Loucy (cell line): ENCODE measurements at regions not wholly inside any gene's neighbourhood (a gene's known extent, or its start where the extent isn't known, plus 50 kb on each side); places are given as distances from the start of the nearest gene placed in this dataset.

ENCODE experiments used
- H2AFZ ChIP-seq: fragments of 200-600 bp; sonication (generic); 2 replicates; pipeline ENCODE4 v1.6.0; 2016; ENCODE audit warnings: antibody characterized with exemption, mild to moderate bottlenecking, low read length, moderate library complexity
- H3F3A ChIP-seq: fragments of 200-600 bp; 2 replicates; pipeline ENCODE4 v1.6.0; 2016; ENCODE audit warnings: antibody characterized with exemption, low read depth, mild to moderate bottlenecking
- H3K27me3 ChIP-seq: fragments of 200-600 bp; sonication (generic); 2 replicates; pipeline ENCODE4 v1.6.1; 2014; ENCODE audit warnings: low read length, mild to moderate bottlenecking; ENCODE audit not compliant: insufficient read depth, poor library complexity, severe bottlenecking
- H3K36me3 ChIP-seq: fragments of 200-600 bp; sonication (generic); 2 replicates; pipeline ENCODE4 v1.6.1; 2016; ENCODE audit warnings: low read length; ENCODE audit not compliant: insufficient read depth
- H3K4me1 ChIP-seq: fragments of 200-600 bp; sonication (generic); 2 replicates; pipeline ENCODE4 v1.5.1; 2014; ENCODE audit warnings: low read length, mild to moderate bottlenecking; ENCODE audit not compliant: insufficient read depth, poor library complexity, severe bottlenecking
- H3K4me2 ChIP-seq: fragments of 200-600 bp; sonication (generic); 2 replicates; pipeline ENCODE4 v1.6.0; 2014; ENCODE audit warnings: antibody characterized with exemption, low read length, low read depth, mild to moderate bottlenecking; ENCODE audit not compliant: poor library complexity, severe bottlenecking
- H3K4me3 ChIP-seq: fragments of 200-600 bp; sonication (generic); 2 replicates; pipeline ENCODE4 v1.5.1; 2014; ENCODE audit warnings: low read length, mild to moderate bottlenecking, mixed read lengths; ENCODE audit not compliant: poor library complexity, severe bottlenecking
- H3K79me2 ChIP-seq: fragments of 200-600 bp; sonication (generic); 2 replicates; pipeline ENCODE4 v1.6.1; 2014; ENCODE audit warnings: low read length; ENCODE audit not compliant: insufficient read depth
- H3K9ac ChIP-seq: fragments of 200-600 bp; sonication (generic); 2 replicates; pipeline ENCODE4 v1.6.0; 2014; ENCODE audit warnings: mild to moderate bottlenecking, low read depth, low read length, moderate library complexity; ENCODE audit not compliant: poor library complexity, severe bottlenecking
- H3K9me2 ChIP-seq: fragments of 200-600 bp; sonication (generic); replicated peaks from 2 replicates; pipeline ENCODE4 v1.6.1; 2016; ENCODE audit warnings: low read depth, low read length, mixed read lengths
- H3K9me3 ChIP-seq: fragments of 200-600 bp; sonication (generic); 2 replicates; pipeline ENCODE4 v1.6.1; 2014; ENCODE audit warnings: mild to moderate bottlenecking, antibody characterized with exemption, low read length, low read depth; ENCODE audit not compliant: insufficient read depth
- H4K20me1 ChIP-seq: fragments of 200-600 bp; sonication (generic); 2 replicates; pipeline ENCODE4 v1.6.0; 2014; ENCODE audit warnings: antibody characterized with exemption, low read length, mild to moderate bottlenecking; ENCODE audit not compliant: insufficient read depth, poor library complexity, severe bottlenecking
- EZH2phosphoT487 ChIP-seq: fragments of 200-600 bp; IDR thresholded peaks from 2 replicates; pipeline ENCODE4 v1.6.1; 2018; ENCODE audit warnings: antibody characterized with exemption, mild to moderate bottlenecking, moderate library complexity, borderline replicate concordance
- TF ChIP-seq, protein P1 (sequence below): fragments of 200-600 bp; sonication (generic); conservative IDR thresholded peaks from 2 replicates; pipeline ENCODE4 v1.5.1; 2014; ENCODE audit warnings: mild to moderate bottlenecking, antibody characterized with exemption, low read length

DNA sequence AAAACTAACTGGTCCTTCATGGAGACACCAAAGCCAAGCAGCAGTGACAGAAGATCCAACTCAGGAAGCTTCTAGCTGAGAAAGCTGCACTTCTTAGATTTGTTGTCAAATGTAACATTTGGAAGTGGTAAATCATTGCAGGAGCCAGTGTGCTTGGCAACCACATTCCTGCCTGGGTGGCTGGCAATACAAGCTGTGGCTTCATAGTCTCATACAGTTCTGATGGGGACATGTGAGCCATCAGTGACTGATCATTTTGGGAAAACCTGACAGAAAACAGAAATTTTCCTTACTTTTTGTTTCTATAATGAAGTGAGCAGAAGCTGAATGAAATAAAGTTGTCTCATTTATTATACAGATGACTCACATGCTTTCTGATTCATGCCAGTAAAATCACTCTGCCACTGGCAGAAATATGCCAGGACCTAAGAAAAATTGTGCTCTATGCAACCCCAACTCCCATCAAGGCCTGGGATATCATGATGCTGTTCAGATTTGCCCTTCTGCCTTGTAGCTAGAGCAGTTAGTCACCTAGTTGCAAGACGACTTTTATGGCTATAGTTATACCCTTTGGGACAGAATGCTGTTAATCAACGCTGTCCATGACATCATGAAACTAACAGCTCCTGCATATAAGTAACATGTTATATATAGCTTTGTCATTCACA is 508.1 kb downstream of the ADCYAP1 start:
- no peaks in the 10 kb centered on the region for H3K4me1 ChIP-seq
- 0 out of 2 replicates have a peak, but pooled peaks cover 4% of the 10 kb centered on the region for H3K9me3 ChIP-seq
- no peak overlapping the region for H3K4me3 ChIP-seq
- no peaks in the 10 kb centered on the region for H3K9me2 ChIP-seq
- H3K27me3 ChIP-seq: no peaks in the 10 kb centered on the region
- no peak for TF ChIP-seq EZH2phosphoT487
- TF ChIP-seq, protein P1, sequence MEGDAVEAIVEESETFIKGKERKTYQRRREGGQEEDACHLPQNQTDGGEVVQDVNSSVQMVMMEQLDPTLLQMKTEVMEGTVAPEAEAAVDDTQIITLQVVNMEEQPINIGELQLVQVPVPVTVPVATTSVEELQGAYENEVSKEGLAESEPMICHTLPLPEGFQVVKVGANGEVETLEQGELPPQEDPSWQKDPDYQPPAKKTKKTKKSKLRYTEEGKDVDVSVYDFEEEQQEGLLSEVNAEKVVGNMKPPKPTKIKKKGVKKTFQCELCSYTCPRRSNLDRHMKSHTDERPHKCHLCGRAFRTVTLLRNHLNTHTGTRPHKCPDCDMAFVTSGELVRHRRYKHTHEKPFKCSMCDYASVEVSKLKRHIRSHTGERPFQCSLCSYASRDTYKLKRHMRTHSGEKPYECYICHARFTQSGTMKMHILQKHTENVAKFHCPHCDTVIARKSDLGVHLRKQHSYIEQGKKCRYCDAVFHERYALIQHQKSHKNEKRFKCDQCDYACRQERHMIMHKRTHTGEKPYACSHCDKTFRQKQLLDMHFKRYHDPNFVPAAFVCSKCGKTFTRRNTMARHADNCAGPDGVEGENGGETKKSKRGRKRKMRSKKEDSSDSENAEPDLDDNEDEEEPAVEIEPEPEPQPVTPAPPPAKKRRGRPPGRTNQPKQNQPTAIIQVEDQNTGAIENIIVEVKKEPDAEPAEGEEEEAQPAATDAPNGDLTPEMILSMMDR: no peak
- H3K9ac ChIP-seq: no peak overlapping the region
- no peaks in the 10 kb centered on the region for H3K36me3 ChIP-seq
- no peaks in the 10 kb centered on the region for H4K20me1 ChIP-seq
- no peak overlapping the region for H3K4me2 ChIP-seq
- no peak overlapping the region for H2AFZ ChIP-seq
- no peaks in the 10 kb centered on the region for H3F3A ChIP-seq
- no peaks in the 10 kb centered on the region for H3K79me2 ChIP-seq

DNA sequence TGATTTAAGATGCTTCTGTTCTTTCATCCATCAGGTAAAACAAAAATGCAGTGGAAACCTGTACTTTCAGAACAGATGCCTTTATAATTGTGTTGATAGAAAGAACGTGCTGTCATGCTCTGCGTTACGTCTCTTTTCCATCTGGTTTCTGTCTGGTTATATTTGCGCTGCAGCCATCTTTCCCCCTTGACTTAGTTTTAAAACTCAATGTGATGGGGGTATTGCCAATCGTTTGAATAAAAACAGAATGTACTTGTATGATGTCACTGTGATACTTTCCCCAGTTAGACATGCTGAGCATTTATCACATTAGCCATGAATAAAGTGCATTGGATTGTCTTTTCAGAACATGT is 508.6 kb downstream of the ADCYAP1 start:
- H4K20me1 ChIP-seq: no peaks in the 10 kb centered on the region
- H2AFZ ChIP-seq: no peak overlapping the region
- 0 out of 2 replicates have a peak, but pooled peaks cover 4% of the 10 kb centered on the region for H3K9me3 ChIP-seq
- no peak overlapping the region for H3K4me2 ChIP-seq
- no peaks in the 10 kb centered on the region for H3K27me3 ChIP-seq
- H3K79me2 ChIP-seq: no peaks in the 10 kb centered on the region
- H3K36me3 ChIP-seq: no peaks in the 10 kb centered on the region
- H3F3A ChIP-seq: no peaks in the 10 kb centered on the region
- no peaks in the 10 kb centered on the region for H3K9me2 ChIP-seq
- H3K9ac ChIP-seq: no peak overlapping the region
- no peak overlapping the region for H3K4me3 ChIP-seq
- no peaks in the 10 kb centered on the region for H3K4me1 ChIP-seq
- TF ChIP-seq, protein P1: no peak
- no peak for TF ChIP-seq EZH2phosphoT487

DNA sequence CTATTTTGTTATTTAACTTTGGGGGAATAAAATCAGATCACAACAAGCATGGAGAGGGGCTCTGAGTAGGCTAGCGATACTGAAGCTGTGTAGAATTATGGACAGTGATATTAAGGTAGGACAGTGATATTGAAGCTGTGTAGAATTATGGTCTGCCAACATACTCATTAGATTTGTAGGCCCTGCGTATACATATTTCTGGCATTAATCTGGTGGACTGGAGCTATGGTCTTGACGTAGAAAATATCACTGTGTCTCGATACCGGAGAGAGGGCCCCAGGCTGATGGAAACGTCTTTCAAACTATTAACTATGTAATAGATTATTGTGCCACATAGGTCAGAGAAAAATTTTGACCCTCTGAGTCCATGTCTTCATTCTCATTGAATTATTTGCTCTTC is 511.4 kb downstream of the ADCYAP1 start:
- Histone ChIP-seq H3K4me2 (no peak overlapping the region), H3K4me1 (no peaks in the 10 kb centered on the region), H3K79me2 (no peaks in the 10 kb centered on the region), H3K27me3 (no peaks in the 10 kb centered on the region), H3F3A (no peaks in the 10 kb centered on the region), H3K9me3 (peaks cover 4% of the 10 kb centered on the region; the same call in 1 of the 2 replicates), H2AFZ (no peak overlapping the region), H3K9ac (no peak overlapping the region), H3K9me2 (no peaks in the 10 kb centered on the region), H4K20me1 (no peaks in the 10 kb centered on the region), H3K4me3 (no peak overlapping the region), H3K36me3 (no peaks in the 10 kb centered on the region)
- TF ChIP-seq EZH2phosphoT487: no peak
- TF ChIP-seq, protein P1: no peak
